H9 (cell line): ENCODE measurements at regions not wholly inside any gene's neighbourhood (a gene's known extent, or its start where the extent isn't known, plus 50 kb on each side); places are given as distances from the start of the nearest gene placed in this dataset.
A peak's percentile ranks its signal among the peaks of the same experiment; 100 is the strongest.

ENCODE experiments used
- DNase-seq: peaks from one replicate; pipeline ENCODE4 v3.0.0-alpha.2; 2017
- H2AFZ ChIP-seq: one replicate; pipeline ENCODE4 v1.6.1; 2013; ENCODE audit warnings: mild to moderate bottlenecking, low read length, control low read depth, moderate library complexity
- H2AK5ac ChIP-seq: 2 replicates; pipeline ENCODE4 v1.6.1; 2013; ENCODE audit warnings: low read length, control low read depth, mixed read lengths; ENCODE audit not compliant: insufficient read length
- H2BK120ac ChIP-seq: one replicate; pipeline ENCODE4 v1.6.1; 2013; ENCODE audit warnings: low read depth, mild to moderate bottlenecking, low read length, control low read depth, inconsistent platforms; ENCODE audit not compliant: poor library complexity, severe bottlenecking
- H2BK12ac ChIP-seq: 2 replicates; pipeline ENCODE4 v1.6.1; 2013; ENCODE audit warnings: low read length, control low read depth, mixed read lengths, low read depth; ENCODE audit not compliant: insufficient read length
- H2BK15ac ChIP-seq: 2 replicates; pipeline ENCODE4 v1.6.1; 2013; ENCODE audit warnings: low read depth, low read length, control low read depth
- H2BK20ac ChIP-seq: one replicate; pipeline ENCODE4 v1.6.1; 2013; ENCODE audit warnings: low read depth, mild to moderate bottlenecking, low read length, control low read depth, inconsistent platforms; ENCODE audit not compliant: poor library complexity, severe bottlenecking
- H2BK5ac ChIP-seq: 2 replicates; pipeline ENCODE4 v1.6.1; 2013; ENCODE audit warnings: low read length, control low read depth, mixed read lengths; ENCODE audit not compliant: insufficient read length
- H3K14ac ChIP-seq: 2 replicates; pipeline ENCODE4 v1.6.1; 2013; ENCODE audit warnings: low read length, control low read depth; ENCODE audit not compliant: insufficient read depth
- H3K18ac ChIP-seq: 2 replicates; pipeline ENCODE4 v1.6.1; 2013; ENCODE audit warnings: low read depth, mild to moderate bottlenecking, mixed read lengths, low read length, control low read depth; ENCODE audit not compliant: insufficient read length
- H3K23ac ChIP-seq: 2 replicates; pipeline ENCODE4 v1.6.1; 2013; ENCODE audit warnings: low read length, control low read depth, mixed read lengths, low read depth; ENCODE audit not compliant: insufficient read length
- H3K23me2 ChIP-seq: 2 replicates; pipeline ENCODE4 v1.6.1; 2013; ENCODE audit warnings: low read depth, mild to moderate bottlenecking, mixed read lengths, low read length, control low read depth; ENCODE audit not compliant: insufficient read length, poor library complexity, severe bottlenecking
- H3K27ac ChIP-seq: 2 replicates; pipeline ENCODE4 v1.5.1; 2013; ENCODE audit warnings: low read length, control low read depth, mixed read lengths, low read depth; ENCODE audit not compliant: insufficient read length
- H3K27me3 ChIP-seq: 2 replicates; pipeline ENCODE4 v1.6.1; 2013; ENCODE audit warnings: low read length, control low read depth, inconsistent platforms; ENCODE audit not compliant: insufficient read depth
- H3K4ac ChIP-seq: 2 replicates; pipeline ENCODE4 v1.6.1; 2013; ENCODE audit warnings: low read depth, mild to moderate bottlenecking, control low read depth, inconsistent platforms, low read length, moderate library complexity
- H3K4me1 ChIP-seq: 2 replicates; pipeline ENCODE4 v1.6.1; 2013; ENCODE audit warnings: low read length, control low read depth, inconsistent platforms; ENCODE audit not compliant: insufficient read depth
- H3K4me2 ChIP-seq: 2 replicates; pipeline ENCODE4 v1.6.1; 2013; ENCODE audit warnings: low read length, control low read depth, mixed read lengths; ENCODE audit not compliant: insufficient read length, insufficient read depth
- H3K56ac ChIP-seq: 2 replicates; pipeline ENCODE4 v1.6.1; 2013; ENCODE audit warnings: low read depth, mild to moderate bottlenecking, mixed read lengths, low read length, control low read depth; ENCODE audit not compliant: insufficient read length
- H3K79me1 ChIP-seq: 2 replicates; pipeline ENCODE4 v1.6.1; 2013; ENCODE audit warnings: low read depth, mild to moderate bottlenecking, moderate library complexity, low read length, control low read depth, inconsistent platforms; ENCODE audit not compliant: insufficient read depth, poor library complexity, severe bottlenecking
- H3K79me2 ChIP-seq: 2 replicates; pipeline ENCODE4 v1.6.1; 2013; ENCODE audit warnings: low read length, control low read depth, inconsistent platforms; ENCODE audit not compliant: insufficient read depth
- H3K9ac ChIP-seq: 2 replicates; pipeline ENCODE4 v1.6.1; 2013; ENCODE audit warnings: low read length, control low read depth, mixed read lengths; ENCODE audit not compliant: insufficient read length; ENCODE audit errors: extremely low read depth
- H3K9me3 ChIP-seq: one replicate; pipeline ENCODE4 v1.6.1; 2013; ENCODE audit warnings: low read depth, low read length, inconsistent platforms; ENCODE audit not compliant: control insufficient read depth
- H3T11ph ChIP-seq: one replicate; pipeline ENCODE4 v1.6.1; 2013; ENCODE audit warnings: mild to moderate bottlenecking, low read length, control low read depth, inconsistent platforms
- H4K20me1 ChIP-seq: one replicate; pipeline ENCODE4 v1.6.1; 2013; ENCODE audit not compliant: control insufficient read depth, insufficient read length, insufficient read depth
- H4K5ac ChIP-seq: 2 replicates; pipeline ENCODE4 v1.6.1; 2013; ENCODE audit warnings: low read depth, mild to moderate bottlenecking, mixed read lengths, low read length, control low read depth; ENCODE audit not compliant: insufficient read length
- H4K8ac ChIP-seq: replicated peaks from 2 replicates; pipeline ENCODE4 v1.6.1; 2013; ENCODE audit warnings: low read length, control low read depth, mixed read lengths, low read depth; ENCODE audit not compliant: insufficient read length
- H4K91ac ChIP-seq: 2 replicates; pipeline ENCODE4 v1.6.1; 2013; ENCODE audit warnings: low read depth, mild to moderate bottlenecking, moderate library complexity, mixed read lengths, low read length, control low read depth; ENCODE audit not compliant: insufficient read length
- H3K27ac Mint-ChIP-seq, 3 experiments: 2 replicates in 2 of 3; 3 replicates in 1 of 3; pipeline ENCODE4 v1.8.0; 2020 to 2021; ENCODE audit warnings: mixed read lengths in 3 of 3, mild to moderate bottlenecking in 1 of 3, moderate library complexity in 1 of 3
- H3K27me3 Mint-ChIP-seq: 2 replicates; pipeline ENCODE4 v1.8.0; 2021; ENCODE audit warnings: low read depth, mild to moderate bottlenecking, moderate library complexity, mixed read lengths
- H3K36me3 Mint-ChIP-seq, 3 experiments: 2 replicates in 2 of 3; 3 replicates in 1 of 3; pipeline ENCODE4 v1.8.0; 2020 to 2021; ENCODE audit warnings: low read depth in 3 of 3, mixed read lengths in 3 of 3; ENCODE audit not compliant: insufficient read depth in 1 of 3
- H3K4me1 Mint-ChIP-seq, 2 experiments: 2 replicates each; pipeline ENCODE4 v1.8.0; 2020; ENCODE audit warnings: mixed read lengths in 2 of 2
- H3K4me3 Mint-ChIP-seq, 2 experiments: 2 replicates in 1 of 2; 3 replicates in 1 of 2; pipeline ENCODE4 v1.8.0; 2020 to 2021; ENCODE audit warnings: mild to moderate bottlenecking in 2 of 2, mixed read lengths in 2 of 2, moderate library complexity in 1 of 2
- H3K9me3 Mint-ChIP-seq, 2 experiments: 2 replicates in 1 of 2; 3 replicates in 1 of 2; pipeline ENCODE4 v1.8.0; 2020; ENCODE audit warnings: mild to moderate bottlenecking in 2 of 2, mixed read lengths in 2 of 2, moderate library complexity in 1 of 2
- WGBS: extraction: QIAGEN DNeasy Blood & Tissue Kit; methylation state at CpG from one replicate; pipeline ENCODE4 v1.1.7; 2013; ENCODE audit warnings: missing lambda C conversion rate, low lambda C conversion rate, mixed read lengths; ENCODE audit not compliant: insufficient read length; ENCODE audit errors: extremely low coverage; 5-methylcytosine and 5-hydroxymethylcytosine counted together
- TF ChIP-seq, protein P1 (sequence below): fragments of 200-600 bp; sonication (generic); conservative IDR thresholded peaks from 3 replicates; pipeline ENCODE4 v1.8.0; 2021; ENCODE audit warnings: antibody characterized with exemption, mild to moderate bottlenecking

DNA sequence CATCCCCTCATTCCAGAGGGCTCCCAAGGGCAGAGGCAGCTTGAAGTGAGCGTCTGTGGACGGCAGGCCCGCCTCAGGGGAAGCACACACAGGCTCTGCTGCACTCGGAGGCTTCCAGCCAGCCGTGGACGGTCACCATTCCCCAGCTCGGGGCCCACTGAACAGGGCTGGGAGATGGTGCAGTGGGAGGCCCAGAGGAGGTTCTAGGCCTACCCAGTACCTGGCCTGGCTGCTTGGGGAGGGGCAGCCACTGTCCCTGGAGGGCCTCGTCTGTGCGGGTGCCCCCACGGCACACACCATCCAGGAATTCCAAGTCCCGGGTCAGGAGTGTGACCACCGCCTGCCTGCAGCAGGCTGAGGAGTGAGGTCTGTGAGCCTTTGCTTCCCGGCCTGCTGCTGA is 80.4 kb downstream of the SIK1 start:
- WGBS: no CpG with 5 or more reads among the region's 13 CpGs
- peak overlapping the region in 1 of 3 experiments; percentile 96; a peak in 1 of 7 replicates for H3K27ac Mint-ChIP-seq
- no peaks in the 10 kb centered on the region for H3K36me3 Mint-ChIP-seq

More for the DNA sequence above, 80.4 kb downstream of the SIK1 start:
- Histone ChIP-seq H3K4me2 (no peak overlapping the region), H3K27me3 (no peaks in the 10 kb centered on the region), H4K20me1 (no peaks in the 10 kb centered on the region), H3K4me1 (no peaks in the 10 kb centered on the region), H3K9me3 (no peaks in the 10 kb centered on the region), H2BK5ac (no peak overlapping the region), H2AK5ac (no peak overlapping the region), H3K18ac (no peak overlapping the region), H3K56ac (no peak overlapping the region), H4K5ac (no peak overlapping the region), H3K23ac (no peak overlapping the region), H2BK20ac (no peak overlapping the region), H2AFZ (no peak overlapping the region), H4K91ac (no peak overlapping the region), H3K4ac (no peak overlapping the region), H4K8ac (no peak overlapping the region), H3K27ac (no peak overlapping the region), H3K14ac (no peak overlapping the region; the same call in 1 of the 2 replicates), H2BK120ac (no peak overlapping the region), H2BK15ac (no peak overlapping the region), H3T11ph (no peak overlapping the region), H3K79me1 (no peaks in the 10 kb centered on the region), H3K23me2 (no peaks in the 10 kb centered on the region), H3K9ac (no peak overlapping the region), H3K79me2 (no peaks in the 10 kb centered on the region), H2BK12ac (no peak overlapping the region)
- DNase-seq: no peak
- peaks cover 3 to 21% of the 10 kb centered on the region in 2 experiments; a peak in 2 of 4 replicates for H3K4me1 Mint-ChIP-seq
- no peaks in the 10 kb centered on the region; the same call in 1 of the 2 replicates for H3K27me3 Mint-ChIP-seq
- H3K9me3 Mint-ChIP-seq: peaks cover 0 to 5% of the 10 kb centered on the region in 2 experiments; a peak in 2 of 5 replicates
- TF ChIP-seq, protein P1, sequence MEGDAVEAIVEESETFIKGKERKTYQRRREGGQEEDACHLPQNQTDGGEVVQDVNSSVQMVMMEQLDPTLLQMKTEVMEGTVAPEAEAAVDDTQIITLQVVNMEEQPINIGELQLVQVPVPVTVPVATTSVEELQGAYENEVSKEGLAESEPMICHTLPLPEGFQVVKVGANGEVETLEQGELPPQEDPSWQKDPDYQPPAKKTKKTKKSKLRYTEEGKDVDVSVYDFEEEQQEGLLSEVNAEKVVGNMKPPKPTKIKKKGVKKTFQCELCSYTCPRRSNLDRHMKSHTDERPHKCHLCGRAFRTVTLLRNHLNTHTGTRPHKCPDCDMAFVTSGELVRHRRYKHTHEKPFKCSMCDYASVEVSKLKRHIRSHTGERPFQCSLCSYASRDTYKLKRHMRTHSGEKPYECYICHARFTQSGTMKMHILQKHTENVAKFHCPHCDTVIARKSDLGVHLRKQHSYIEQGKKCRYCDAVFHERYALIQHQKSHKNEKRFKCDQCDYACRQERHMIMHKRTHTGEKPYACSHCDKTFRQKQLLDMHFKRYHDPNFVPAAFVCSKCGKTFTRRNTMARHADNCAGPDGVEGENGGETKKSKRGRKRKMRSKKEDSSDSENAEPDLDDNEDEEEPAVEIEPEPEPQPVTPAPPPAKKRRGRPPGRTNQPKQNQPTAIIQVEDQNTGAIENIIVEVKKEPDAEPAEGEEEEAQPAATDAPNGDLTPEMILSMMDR: no peak
- H3K4me3 Mint-ChIP-seq: no peak overlapping the region
